Spleen (tissue), 11 donors: ENCODE measurements at regions not wholly inside any gene's neighbourhood (a gene's known extent, or its start where the extent isn't known, plus 50 kb on each side); places are given as distances from the start of the nearest gene placed in this dataset.

Experiments used
- DNase-seq: peaks from one replicate; pipeline ENCODE4 v3.0.0-alpha.2; 2020
- H3K27ac ChIP-seq, 8 donors: fragments of 200-600 bp; sonication (generic) in 7 of 8; 1 replicate in 4 of 8; 2 replicates in 4 of 8; pipeline versions ENCODE4 v1.5.0 to v1.8.0; 2016 to 2021; ENCODE audit warnings: inconsistent platforms in 4 of 8, mild to moderate bottlenecking in 4 of 8, moderate library complexity in 1 of 8
- H3K27me3 ChIP-seq, 7 donors: fragments of 200-600 bp; sonication (generic) in 6 of 7; replicated peaks in 1 of 7; 1 replicate in 4 of 7; 2 replicates in 3 of 7; pipeline versions ENCODE4 v1.5.0 to v1.8.0; 2016 to 2021; ENCODE audit warnings: inconsistent platforms in 3 of 7, mild to moderate bottlenecking in 1 of 7
- H3K36me3 ChIP-seq, 6 donors: fragments of 200-600 bp; sonication (generic) in 5 of 6; 1 replicate in 4 of 6; 2 replicates in 2 of 6; pipeline versions ENCODE4 v1.5.0 to v1.8.0; 2016 to 2021; ENCODE audit warnings: inconsistent platforms in 2 of 6
- H3K4me1 ChIP-seq, 6 donors: fragments of 200-600 bp; sonication (generic) in 5 of 6; 1 replicate in 3 of 6; 2 replicates in 3 of 6; pipeline versions ENCODE4 v1.5.0 to v1.8.0; 2016 to 2021; ENCODE audit warnings: inconsistent platforms in 3 of 6
- H3K4me3 ChIP-seq, 8 donors: fragments of 200-600 bp; sonication (generic) in 7 of 8; 1 replicate in 4 of 8; 2 replicates in 4 of 8; pipeline versions ENCODE4 v1.5.0 to v1.8.0; 2016 to 2021; ENCODE audit warnings: inconsistent platforms in 4 of 8, mild to moderate bottlenecking in 4 of 8, moderate library complexity in 2 of 8
- H3K9me3 ChIP-seq, 8 donors: fragments of 200-600 bp; sonication (generic) in 7 of 8; 1 replicate in 4 of 8; 2 replicates in 4 of 8; pipeline versions ENCODE4 v1.5.0 to v1.8.0; 2016 to 2021; ENCODE audit warnings: inconsistent platforms in 4 of 8
- POLR2A ChIP-seq, 3 donors: fragments of 450-650 bp; IDR thresholded peaks; one replicate each; pipeline ENCODE4 v1.5.1; 2017; ENCODE audit warnings: antibody characterized with exemption in 3 of 3, mild to moderate bottlenecking in 1 of 3
- POLR2AphosphoS5 ChIP-seq, 3 donors: sonication (generic); formaldehyde crosslinking; IDR thresholded peaks; one replicate each; pipeline ENCODE4 v1.5.1; 2017; ENCODE audit warnings: antibody characterized with exemption in 3 of 3
- WGBS, 5 donors: extraction: QIAGEN DNeasy Blood & Tissue Kit in 3 of 5; methylation state at CpG; one replicate each; pipeline versions ENCODE4 v1.1.5 to v1.1.7; 2013 to 2018; 5-methylcytosine and 5-hydroxymethylcytosine counted together
- intact Hi-C: fragments of 100-400 bp; cut with DNase I; formaldehyde crosslinking; loops from one replicate; pipeline ENCODE4 v1.15.0; 2023; ENCODE audit warnings: low total_unique reads
- TF ChIP-seq, protein P1 (sequence below), 11 experiments: fragments of 200-600 bp in 7 of 11; fragments of 450-650 bp in 4 of 11; sonication (generic) in 4 of 11; IDR thresholded peaks in 8 of 11; conservative IDR thresholded peaks in 3 of 11; 1 replicate in 7 of 11; 2 replicates in 4 of 11; pipeline versions ENCODE4 v1.4.0 to v1.8.0; 2016 to 2021; ENCODE audit warnings: antibody characterized with exemption in 11 of 11, inconsistent platforms in 4 of 11, mild to moderate bottlenecking in 1 of 11
- donor health status: healthy with polysubstance abuse.
- donor health status: DM: no; HTN: no; CAD: no; lungs with moderate emphysema.
- donor health status: DM: no; HTN: no; CAD: no.
- donor health status: Bipolar disorder and iron deficiency.
- donor health status: healthy.
- donor health status: DM: no; HTN: no; CAD: no.
- donor health status: DM: yes; HTN: yes; CAD: no.

DNA sequence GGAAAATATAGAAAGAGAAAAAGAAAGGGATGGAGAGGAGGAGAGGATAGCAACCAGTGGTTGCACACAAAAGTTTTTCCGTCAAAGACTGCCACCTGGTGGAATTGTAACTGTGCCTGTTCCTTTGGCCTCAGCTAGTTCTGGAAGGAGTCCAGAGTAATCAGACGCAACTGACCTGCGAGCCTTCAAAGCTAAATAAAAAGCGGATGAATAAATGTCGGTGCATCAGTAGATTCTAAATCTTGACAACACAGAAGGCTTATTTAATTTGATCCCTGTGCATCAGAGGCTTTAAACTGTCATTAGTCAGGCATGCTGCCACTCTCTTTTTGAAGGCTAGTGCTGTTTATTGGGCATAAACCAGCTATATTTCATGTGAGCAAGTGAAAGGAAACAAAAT, 132.9 kb upstream of the ACO1 start:
- Histone ChIP-seq H3K4me1 (peaks cover 0 to 12% (median 0%) of the 10 kb centered on the region in 6 donors), H3K36me3 (no peaks in the 10 kb centered on the region), H3K27me3 (no peaks in the 10 kb centered on the region), H3K27ac (no peak overlapping the region), H3K4me3 (no peak overlapping the region), H3K9me3 (no peaks in the 10 kb centered on the region)
- no peak for DNase-seq
- TF ChIP-seq, protein P1, sequence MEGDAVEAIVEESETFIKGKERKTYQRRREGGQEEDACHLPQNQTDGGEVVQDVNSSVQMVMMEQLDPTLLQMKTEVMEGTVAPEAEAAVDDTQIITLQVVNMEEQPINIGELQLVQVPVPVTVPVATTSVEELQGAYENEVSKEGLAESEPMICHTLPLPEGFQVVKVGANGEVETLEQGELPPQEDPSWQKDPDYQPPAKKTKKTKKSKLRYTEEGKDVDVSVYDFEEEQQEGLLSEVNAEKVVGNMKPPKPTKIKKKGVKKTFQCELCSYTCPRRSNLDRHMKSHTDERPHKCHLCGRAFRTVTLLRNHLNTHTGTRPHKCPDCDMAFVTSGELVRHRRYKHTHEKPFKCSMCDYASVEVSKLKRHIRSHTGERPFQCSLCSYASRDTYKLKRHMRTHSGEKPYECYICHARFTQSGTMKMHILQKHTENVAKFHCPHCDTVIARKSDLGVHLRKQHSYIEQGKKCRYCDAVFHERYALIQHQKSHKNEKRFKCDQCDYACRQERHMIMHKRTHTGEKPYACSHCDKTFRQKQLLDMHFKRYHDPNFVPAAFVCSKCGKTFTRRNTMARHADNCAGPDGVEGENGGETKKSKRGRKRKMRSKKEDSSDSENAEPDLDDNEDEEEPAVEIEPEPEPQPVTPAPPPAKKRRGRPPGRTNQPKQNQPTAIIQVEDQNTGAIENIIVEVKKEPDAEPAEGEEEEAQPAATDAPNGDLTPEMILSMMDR (IDR thresholded peaks at IDR 0.05 in 8 of 11, conservative IDR thresholded peaks at IDR 0.05 in 3 of 11), result peak; percentile 18 to 76 (median 66)
- no peak for TF ChIP-seq POLR2AphosphoS5 (IDR thresholded peaks at IDR 0.05)
- intact Hi-C loops, result loop anchor here (10.0 kb wide), 1 partner anchor 1127 kb away; no protein-coding TSS in a partner anchor
- 6 to 11% (median 8%) methylated on average over 5 of the region's 5 CpGs for WGBS, 5 donors

DNA sequence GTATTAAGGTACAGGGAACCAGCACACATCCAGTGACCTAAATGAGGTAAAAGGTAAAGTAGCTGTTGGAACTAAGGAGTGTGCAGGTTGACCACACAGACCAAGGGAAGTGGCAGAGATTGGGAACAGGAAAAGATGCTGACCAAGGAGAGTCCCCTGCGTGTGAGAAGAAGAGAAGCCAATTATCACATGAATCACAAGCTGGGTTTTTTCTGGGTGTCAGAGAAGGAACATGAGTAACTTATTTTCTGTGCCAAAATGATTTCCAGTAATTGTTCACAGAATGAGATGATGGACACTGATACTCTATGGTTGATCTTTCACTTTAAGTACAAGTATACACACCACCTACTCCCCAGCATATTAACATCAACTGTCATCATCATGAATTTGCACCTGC, 130.7 kb upstream of the ACO1 start:
- TF ChIP-seq, protein P1 (IDR thresholded peaks at IDR 0.05 in 8 of 11, conservative IDR thresholded peaks at IDR 0.05 in 3 of 11), result no peak
- TF ChIP-seq POLR2AphosphoS5 (IDR thresholded peaks at IDR 0.05), result no peak
- Histone ChIP-seq H3K27ac (no peak overlapping the region), H3K27me3 (no peaks in the 10 kb centered on the region), H3K9me3 (no peaks in the 10 kb centered on the region), H3K4me3 (no peak overlapping the region), H3K4me1 (peaks cover 0 to 7% (median 0%) of the 10 kb centered on the region in 6 donors), H3K36me3 (no peaks in the 10 kb centered on the region)
- DNase-seq, result no peak
- 17 to 50% (median 33%) methylated on average over 1 of the region's 1 CpG for WGBS, 5 donors
- intact Hi-C loops, result loop anchor here (10.0 kb wide), 1 partner anchor 1129 kb away; no protein-coding TSS in a partner anchor

DNA sequence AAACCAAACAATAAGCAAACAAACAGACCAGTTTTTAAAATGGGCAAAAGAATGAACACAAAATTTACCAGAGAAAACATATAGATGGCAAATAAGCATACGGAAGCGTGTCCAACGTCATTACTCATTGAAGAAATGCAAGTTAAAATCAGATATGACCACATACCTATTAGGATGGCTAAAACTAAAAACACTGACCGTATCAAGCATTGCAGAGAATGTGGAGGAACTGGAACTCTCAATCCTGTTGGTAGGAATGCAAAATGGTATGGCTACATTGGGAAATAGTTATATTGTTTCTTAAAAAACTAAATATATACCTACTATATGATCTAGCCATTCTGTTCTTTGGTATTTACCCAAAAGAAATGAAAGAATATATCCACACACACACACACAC, 129.4 kb upstream of the ACO1 start:
- H3K36me3 ChIP-seq, result no peaks in the 10 kb centered on the region
- no peak overlapping the region for H3K27ac ChIP-seq
- no peaks in the 10 kb centered on the region for H3K9me3 ChIP-seq
- no peak overlapping the region for H3K4me3 ChIP-seq
- no peaks in the 10 kb centered on the region for H3K27me3 ChIP-seq
- intact Hi-C loops, result loop anchor here (10.0 kb wide), 1 partner anchor 1130 kb away; no protein-coding TSS in a partner anchor
- 74 to 97% (median 90%) methylated on average over 4 of the region's 4 CpGs for WGBS, 5 donors
- no peak for DNase-seq
- TF ChIP-seq POLR2A (IDR thresholded peaks at IDR 0.05) (no peak), POLR2AphosphoS5 (IDR thresholded peaks at IDR 0.05) (no peak)
- TF ChIP-seq, protein P1 (IDR thresholded peaks at IDR 0.05 in 8 of 11, conservative IDR thresholded peaks at IDR 0.05 in 3 of 11), result no peak
- H3K4me1 ChIP-seq, result peaks cover 0 to 7% (median 0%) of the 10 kb centered on the region in 6 donors

DNA sequence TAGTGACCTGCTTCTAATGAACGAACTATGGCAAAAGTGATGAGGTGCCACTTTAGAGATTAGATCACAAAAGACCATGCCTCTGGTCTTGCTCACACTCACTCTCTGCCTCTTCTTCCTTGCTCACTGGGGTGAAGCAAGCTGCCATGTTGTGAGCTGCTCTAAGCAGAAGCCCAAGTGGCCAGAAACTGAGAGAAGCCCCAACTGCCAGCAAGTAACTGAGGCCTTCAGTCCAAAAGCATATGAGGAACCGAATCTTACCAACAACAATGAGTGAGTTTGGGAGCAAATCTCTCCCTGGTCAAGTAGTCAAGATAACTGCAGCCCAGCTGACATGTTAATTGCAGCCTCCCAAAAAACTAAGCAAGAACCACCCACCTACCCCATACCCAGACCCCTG, 126.0 kb upstream of the ACO1 start:
- no peak for DNase-seq
- TF ChIP-seq, protein P1 (IDR thresholded peaks at IDR 0.05 in 8 of 11, conservative IDR thresholded peaks at IDR 0.05 in 3 of 11), result no peak
- TF ChIP-seq POLR2A (IDR thresholded peaks at IDR 0.05) (no peak), POLR2AphosphoS5 (IDR thresholded peaks at IDR 0.05) (no peak)
- 81 to 90% (median 85%) methylated on average over 2 of the region's 2 CpGs for WGBS, 5 donors
- H3K36me3 ChIP-seq, result no peaks in the 10 kb centered on the region
- intact Hi-C loops, result loop anchor here (10.0 kb wide), 1 partner anchor 1134 kb away; no protein-coding TSS in a partner anchor
- peaks cover 0 to 4% (median 0%) of the 10 kb centered on the region in 8 donors for H3K9me3 ChIP-seq
- no peaks in the 10 kb centered on the region for H3K27me3 ChIP-seq
- H3K27ac ChIP-seq, result no peak overlapping the region
- H3K4me1 ChIP-seq, result no peaks in the 10 kb centered on the region
- H3K4me3 ChIP-seq, result no peak overlapping the region
